ENCODE measurements at regions not wholly inside any gene's neighbourhood (a gene's known extent, or its start where the extent isn't known, plus 50 kb on each side); places are given as distances from the start of the nearest gene placed in this dataset.

- Mint-ChIP-seq H3K4me3 (no peak overlapping the region), H3K4me1 (peaks cover 74% of the 10 kb centered on the region), H3K27ac (no peak overlapping the region), H3K9me3 (no peaks in the 10 kb centered on the region), H3K27me3 (ENCODE audit: low read depth, poor library complexity) (peaks cover 10% of the 10 kb centered on the region), H3K36me3 (ENCODE audit: low read depth) (no peaks in the 10 kb centered on the region)
- TF ChIP-seq, protein P1, sequence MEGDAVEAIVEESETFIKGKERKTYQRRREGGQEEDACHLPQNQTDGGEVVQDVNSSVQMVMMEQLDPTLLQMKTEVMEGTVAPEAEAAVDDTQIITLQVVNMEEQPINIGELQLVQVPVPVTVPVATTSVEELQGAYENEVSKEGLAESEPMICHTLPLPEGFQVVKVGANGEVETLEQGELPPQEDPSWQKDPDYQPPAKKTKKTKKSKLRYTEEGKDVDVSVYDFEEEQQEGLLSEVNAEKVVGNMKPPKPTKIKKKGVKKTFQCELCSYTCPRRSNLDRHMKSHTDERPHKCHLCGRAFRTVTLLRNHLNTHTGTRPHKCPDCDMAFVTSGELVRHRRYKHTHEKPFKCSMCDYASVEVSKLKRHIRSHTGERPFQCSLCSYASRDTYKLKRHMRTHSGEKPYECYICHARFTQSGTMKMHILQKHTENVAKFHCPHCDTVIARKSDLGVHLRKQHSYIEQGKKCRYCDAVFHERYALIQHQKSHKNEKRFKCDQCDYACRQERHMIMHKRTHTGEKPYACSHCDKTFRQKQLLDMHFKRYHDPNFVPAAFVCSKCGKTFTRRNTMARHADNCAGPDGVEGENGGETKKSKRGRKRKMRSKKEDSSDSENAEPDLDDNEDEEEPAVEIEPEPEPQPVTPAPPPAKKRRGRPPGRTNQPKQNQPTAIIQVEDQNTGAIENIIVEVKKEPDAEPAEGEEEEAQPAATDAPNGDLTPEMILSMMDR (IDR thresholded peaks at IDR 0.05): no peak
- no peak for DNase-seq
Measured at GRCh38 chr2:43031471-43032212, 194.8 kb downstream of the ZFP36L2 start.

- Mint-ChIP-seq H3K4me3 (no peak overlapping the region), H3K27ac (no peak overlapping the region), H3K9me3 (no peaks in the 10 kb centered on the region), H3K4me1 (peaks cover 82% of the 10 kb centered on the region), H3K36me3 (ENCODE audit: low read depth) (no peaks in the 10 kb centered on the region), H3K27me3 (ENCODE audit: low read depth, poor library complexity) (peaks cover 6% of the 10 kb centered on the region)
- no peak for DNase-seq
- TF ChIP-seq, protein P1 (IDR thresholded peaks at IDR 0.05): no peak
Measured at GRCh38 chr2:43030551-43031307, 195.7 kb downstream of the ZFP36L2 start.

DNA sequence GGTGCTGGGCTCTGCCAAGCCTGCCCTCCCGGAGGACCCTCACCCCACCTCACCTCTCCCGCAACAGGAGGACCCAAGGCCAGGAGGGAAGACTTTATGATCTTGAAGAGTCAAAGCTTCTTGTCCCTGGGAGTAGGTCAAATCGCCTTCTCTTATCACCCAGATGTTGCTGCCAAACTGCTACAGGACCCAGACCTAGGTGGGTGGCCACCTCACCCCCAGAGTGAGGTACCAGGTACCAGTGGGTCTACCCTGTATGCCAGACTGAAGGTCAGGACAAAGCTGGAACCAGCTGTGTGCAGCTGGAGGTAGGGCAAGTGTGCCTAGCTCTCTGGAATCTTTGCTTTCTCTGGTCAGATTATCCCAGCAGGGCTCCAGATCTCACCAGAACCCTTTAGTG lies 197.2 kb downstream of the ZFP36L2 start:
- no peak overlapping the region for H3K27ac Mint-ChIP-seq
- H3K9me3 Mint-ChIP-seq: no peaks in the 10 kb centered on the region
- no peak for DNase-seq
- no peak overlapping the region for H3K4me3 Mint-ChIP-seq
- peaks cover 6% of the 10 kb centered on the region for H3K27me3 Mint-ChIP-seq (ENCODE audit: low read depth, poor library complexity)
- H3K36me3 Mint-ChIP-seq (ENCODE audit: low read depth): no peaks in the 10 kb centered on the region
- TF ChIP-seq, protein P1 (IDR thresholded peaks at IDR 0.05): no peak
- H3K4me1 Mint-ChIP-seq: peaks cover 88% of the 10 kb centered on the region

DNA sequence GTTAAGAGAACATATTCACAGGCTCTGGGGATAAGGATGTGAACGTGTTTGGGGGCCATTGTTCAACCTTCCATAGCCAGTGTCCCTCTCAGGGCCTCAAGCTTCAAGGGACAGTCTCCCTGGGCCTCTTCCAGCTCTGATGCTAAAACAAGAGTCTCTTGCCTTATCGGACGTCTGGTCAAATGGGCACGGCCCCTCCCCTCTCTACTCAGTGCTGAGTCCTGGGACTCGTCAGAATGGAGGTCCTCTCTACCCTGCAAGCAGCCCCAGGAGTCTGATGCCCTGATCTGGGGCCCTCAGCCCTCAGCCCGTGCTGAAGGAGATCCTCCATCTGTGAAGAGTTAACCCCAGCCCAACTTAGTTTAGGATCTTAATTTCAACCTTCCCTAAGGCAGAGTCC lies 198.2 kb downstream of the ZFP36L2 start:
- H3K36me3 Mint-ChIP-seq (ENCODE audit: low read depth): no peaks in the 10 kb centered on the region
- no peaks in the 10 kb centered on the region for H3K9me3 Mint-ChIP-seq
- H3K27me3 Mint-ChIP-seq (ENCODE audit: low read depth, poor library complexity): peaks cover 3% of the 10 kb centered on the region
- no peak overlapping the region for H3K27ac Mint-ChIP-seq
- DNase-seq: no peak
- TF ChIP-seq, protein P1 (IDR thresholded peaks at IDR 0.05): no peak
- H3K4me1 Mint-ChIP-seq: peaks cover 86% of the 10 kb centered on the region
- H3K4me3 Mint-ChIP-seq: no peak overlapping the region

- no peak for DNase-seq
- no peak overlapping the region for H3K4me3 Mint-ChIP-seq
- peaks cover 5% of the 10 kb centered on the region for H3K27me3 Mint-ChIP-seq (ENCODE audit: low read depth, poor library complexity)
- TF ChIP-seq, protein P1 (IDR thresholded peaks at IDR 0.05): no peak
- peaks cover 7% of the 10 kb centered on the region for H3K9me3 Mint-ChIP-seq
- peaks cover 78% of the 10 kb centered on the region for H3K4me1 Mint-ChIP-seq
- peak overlapping the region; percentile 68 for H3K27ac Mint-ChIP-seq
- H3K36me3 Mint-ChIP-seq (ENCODE audit: low read depth): peaks cover 5% of the 10 kb centered on the region
Measured at GRCh38 chr2:43027097-43027873, 199.1 kb downstream of the ZFP36L2 start.

All from nephron progenitor cell (in vitro differentiated cells).